ENCODE measurements at regions not wholly inside any gene's neighbourhood (a gene's known extent, or its start where the extent isn't known, plus 50 kb on each side); places are given as distances from the start of the nearest gene placed in this dataset.
"Not testable (repeated sequence)": the region's sequence is repeated elsewhere in the genome, so short reads cannot be mapped to it uniquely, and the experiment has no call there.

- DNase-seq (ENCODE audit: low read depth in 2 of 2): not testable (repeated sequence)
Measured at GRCh38 chr16:21422824-21423223, 144.7 kb upstream of the CRYM start.

- not testable (repeated sequence) for DNase-seq (ENCODE audit: low read depth in 2 of 2)
Measured at GRCh38 chr16:21404699-21405098, 126.6 kb upstream of the CRYM start.

GRCh38 chr16:21397866-21398265 lies 119.8 kb upstream of the CRYM start:
- not testable (repeated sequence) for DNase-seq (ENCODE audit: low read depth in 2 of 2)

- not testable (repeated sequence) for DNase-seq (ENCODE audit: low read depth in 2 of 2)
Measured at GRCh38 chr16:21396545-21396944, 118.5 kb upstream of the CRYM start.

- not testable (repeated sequence) for DNase-seq (ENCODE audit: low read depth in 2 of 2)
Measured at GRCh38 chr16:21390634-21391033, 112.5 kb upstream of the CRYM start.

GRCh38 chr16:21389860-21390259 lies 111.8 kb upstream of the CRYM start:
- not testable (repeated sequence) for DNase-seq (ENCODE audit: low read depth in 2 of 2)

- DNase-seq (ENCODE audit: low read depth in 2 of 2): not testable (repeated sequence)
Measured at GRCh38 chr16:21387757-21388156, 109.7 kb upstream of the CRYM start.

- DNase-seq (ENCODE audit: low read depth in 2 of 2): not testable (repeated sequence)
Measured at GRCh38 chr16:21386201-21386915, 108.3 kb upstream of the CRYM start.

- DNase-seq (ENCODE audit: low read depth in 2 of 2): not testable (repeated sequence)
Measured at GRCh38 chr16:21383682-21384081, 105.6 kb upstream of the CRYM start.

GRCh38 chr16:21379645-21380044 lies 101.6 kb upstream of the CRYM start:
- not testable (repeated sequence) for DNase-seq (ENCODE audit: low read depth in 2 of 2)

- DNase-seq (ENCODE audit: low read depth in 2 of 2): not testable (repeated sequence)
Measured at GRCh38 chr16:21376196-21376899, 98.3 kb upstream of the CRYM start.

GRCh38 chr16:21375334-21375733 lies 97.2 kb upstream of the CRYM start:
- DNase-seq (ENCODE audit: low read depth in 2 of 2): not testable (repeated sequence)

- not testable (repeated sequence) for DNase-seq (ENCODE audit: low read depth in 2 of 2)
Measured at GRCh38 chr16:21373454-21373853, 95.4 kb upstream of the CRYM start.

GRCh38 chr16:21372862-21373261 lies 94.8 kb upstream of the CRYM start:
- DNase-seq (ENCODE audit: low read depth in 2 of 2): not testable (repeated sequence)

GRCh38 chr16:21372162-21372835 lies 94.2 kb upstream of the CRYM start:
- DNase-seq (ENCODE audit: low read depth in 2 of 2): not testable (repeated sequence)

- not testable (repeated sequence) for DNase-seq (ENCODE audit: low read depth in 2 of 2)
Measured at GRCh38 chr16:21370791-21371190, 92.7 kb upstream of the CRYM start.

- DNase-seq (ENCODE audit: low read depth in 2 of 2): not testable (repeated sequence)
Measured at GRCh38 chr16:21368973-21369942, 91.2 kb upstream of the CRYM start.

GRCh38 chr16:21367733-21368421 lies 89.8 kb upstream of the CRYM start:
- DNase-seq (ENCODE audit: low read depth in 2 of 2): not testable (repeated sequence)

- DNase-seq (ENCODE audit: low read depth in 2 of 2): not testable (repeated sequence)
Measured at GRCh38 chr16:21366998-21367397, 88.9 kb upstream of the CRYM start.

GRCh38 chr16:21365541-21365940 lies 87.5 kb upstream of the CRYM start:
- not testable (repeated sequence) for DNase-seq (ENCODE audit: low read depth in 2 of 2)
